Breast epithelium (tissue), 4 donors: ENCODE measurements at regions not wholly inside any gene's neighbourhood (a gene's known extent, or its start where the extent isn't known, plus 50 kb on each side); places are given as distances from the start of the nearest gene placed in this dataset.

Experiments
- DNase-seq, 2 donors: peaks; one replicate each; pipeline ENCODE4 v3.0.0-alpha.2; 2019; ENCODE audit warnings: low spot score in 2 of 2
- H3K27ac ChIP-seq, 2 donors: fragments of 200-600 bp; sonication (generic) in 1 of 2; one replicate each; pipeline ENCODE4 v1.5.1; 2016 to 2019; ENCODE audit warnings: mild to moderate bottlenecking in 1 of 2
- H3K27me3 ChIP-seq, 2 donors: fragments of 200-600 bp; sonication (generic) in 1 of 2; one replicate each; pipeline versions ENCODE4 v1.5.1 to v1.6.0; 2017 to 2019; ENCODE audit warnings: control low read depth in 1 of 2, mild to moderate bottlenecking in 1 of 2
- H3K36me3 ChIP-seq: fragments of 200-600 bp; one replicate; pipeline ENCODE4 v1.5.1; 2019
- H3K4me1 ChIP-seq, 2 donors: fragments of 200-600 bp; sonication (generic); one replicate each; pipeline ENCODE4 v1.5.1; 2016 to 2019; ENCODE audit warnings: control low read depth in 1 of 2
- H3K4me3 ChIP-seq, 3 donors: fragments of 200-600 bp; sonication (generic); 1 replicate in 2 of 3; 2 replicates in 1 of 3; pipeline ENCODE4 v1.5.1; 2016 to 2019; ENCODE audit warnings: mild to moderate bottlenecking in 3 of 3, moderate library complexity in 2 of 3
- H3K9me3 ChIP-seq, 2 donors: fragments of 200-600 bp; sonication (generic) in 1 of 2; one replicate each; pipeline ENCODE4 v1.5.1; 2016 to 2019; ENCODE audit warnings: control low read depth in 1 of 2
- POLR2A ChIP-seq: fragments of 450-650 bp; IDR thresholded peaks from one replicate; pipeline ENCODE4 v1.6.1; 2016; ENCODE audit warnings: antibody characterized with exemption, mild to moderate bottlenecking, moderate library complexity
- POLR2AphosphoS5 ChIP-seq, 3 donors: sonication (generic); formaldehyde crosslinking; IDR thresholded peaks; one replicate each; pipeline ENCODE4 v1.6.1; 2017; ENCODE audit warnings: antibody characterized with exemption in 3 of 3
- intact Hi-C: fragments of 100-400 bp; cut with DNase I; formaldehyde crosslinking; loops from one replicate; pipeline ENCODE4 v1.15.1; 2023; ENCODE audit warnings: low total_unique reads
- TF ChIP-seq, protein P1 (sequence below), 3 donors: fragments of 450-650 bp; IDR thresholded peaks; one replicate each; pipeline ENCODE4 v1.5.1; 2016 to 2017; ENCODE audit warnings: antibody characterized with exemption in 3 of 3, mild to moderate bottlenecking in 3 of 3, moderate library complexity in 3 of 3

DNA sequence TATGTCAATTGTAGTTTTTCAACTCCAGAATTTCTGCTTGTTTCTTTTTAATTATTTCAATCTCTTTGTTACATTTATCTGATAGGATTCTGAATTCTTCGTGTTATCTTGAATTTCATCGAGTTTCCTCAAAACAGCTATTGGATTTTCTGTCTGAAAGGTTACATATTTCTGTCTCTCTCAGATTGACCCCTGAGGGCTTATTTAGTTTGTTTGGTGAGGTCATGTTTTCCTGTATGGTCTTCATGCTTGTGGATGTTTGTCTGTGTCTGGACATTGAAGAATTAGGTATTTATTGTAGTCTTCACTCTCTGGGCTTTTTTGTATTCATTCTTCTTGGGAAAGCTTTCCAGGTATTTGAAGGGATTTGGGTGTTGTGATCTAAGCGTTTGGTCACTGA lies 85.6 kb downstream of the SNAPC1 start:
- peaks cover 0 to 22% of the 10 kb centered on the region in 2 donors for H3K9me3 ChIP-seq
- intact Hi-C loops, result no loop called here
- H3K4me3 ChIP-seq, result no peak overlapping the region
- TF ChIP-seq POLR2AphosphoS5 (IDR thresholded peaks at IDR 0.05) (no peak), POLR2A (no peak)
- TF ChIP-seq, protein P1, sequence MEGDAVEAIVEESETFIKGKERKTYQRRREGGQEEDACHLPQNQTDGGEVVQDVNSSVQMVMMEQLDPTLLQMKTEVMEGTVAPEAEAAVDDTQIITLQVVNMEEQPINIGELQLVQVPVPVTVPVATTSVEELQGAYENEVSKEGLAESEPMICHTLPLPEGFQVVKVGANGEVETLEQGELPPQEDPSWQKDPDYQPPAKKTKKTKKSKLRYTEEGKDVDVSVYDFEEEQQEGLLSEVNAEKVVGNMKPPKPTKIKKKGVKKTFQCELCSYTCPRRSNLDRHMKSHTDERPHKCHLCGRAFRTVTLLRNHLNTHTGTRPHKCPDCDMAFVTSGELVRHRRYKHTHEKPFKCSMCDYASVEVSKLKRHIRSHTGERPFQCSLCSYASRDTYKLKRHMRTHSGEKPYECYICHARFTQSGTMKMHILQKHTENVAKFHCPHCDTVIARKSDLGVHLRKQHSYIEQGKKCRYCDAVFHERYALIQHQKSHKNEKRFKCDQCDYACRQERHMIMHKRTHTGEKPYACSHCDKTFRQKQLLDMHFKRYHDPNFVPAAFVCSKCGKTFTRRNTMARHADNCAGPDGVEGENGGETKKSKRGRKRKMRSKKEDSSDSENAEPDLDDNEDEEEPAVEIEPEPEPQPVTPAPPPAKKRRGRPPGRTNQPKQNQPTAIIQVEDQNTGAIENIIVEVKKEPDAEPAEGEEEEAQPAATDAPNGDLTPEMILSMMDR (IDR thresholded peaks at IDR 0.05), result no peak
- no peaks in the 10 kb centered on the region for H3K4me1 ChIP-seq
- H3K36me3 ChIP-seq, result no peaks in the 10 kb centered on the region
- no peak overlapping the region for H3K27ac ChIP-seq
- H3K27me3 ChIP-seq, result no peaks in the 10 kb centered on the region
- DNase-seq, result no peak

DNA sequence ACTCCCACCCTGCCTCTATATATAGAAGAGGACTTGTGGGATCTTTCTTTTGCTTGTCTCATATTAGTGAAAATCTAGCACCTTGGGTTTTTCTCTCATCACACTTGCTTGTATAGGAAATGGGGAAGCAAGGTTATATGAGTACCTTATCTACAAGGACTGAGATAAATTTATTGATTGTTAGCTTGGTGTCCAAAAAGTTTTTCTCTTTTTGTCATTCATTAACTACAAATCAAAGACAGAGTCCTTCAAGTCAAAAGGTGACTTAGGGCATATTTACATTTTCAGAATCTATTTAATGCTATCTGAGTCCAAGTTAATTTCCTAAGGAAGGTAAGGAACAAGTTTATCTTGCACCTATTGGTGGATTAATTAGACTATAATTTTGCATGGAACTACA lies 92.7 kb downstream of the SNAPC1 start:
- Histone ChIP-seq H3K27me3 (no peaks in the 10 kb centered on the region), H3K9me3 (no peaks in the 10 kb centered on the region), H3K27ac (no peak overlapping the region), H3K4me3 (no peak overlapping the region), H3K36me3 (no peaks in the 10 kb centered on the region), H3K4me1 (no peaks in the 10 kb centered on the region)
- no peak for DNase-seq
- intact Hi-C loops, result loop anchor here (5.0 kb wide), 1 partner anchor 697 kb away; no protein-coding TSS in a partner anchor
- TF ChIP-seq POLR2A (no peak), POLR2AphosphoS5 (IDR thresholded peaks at IDR 0.05) (no peak)
- TF ChIP-seq, protein P1 (IDR thresholded peaks at IDR 0.05), result no peak

DNA sequence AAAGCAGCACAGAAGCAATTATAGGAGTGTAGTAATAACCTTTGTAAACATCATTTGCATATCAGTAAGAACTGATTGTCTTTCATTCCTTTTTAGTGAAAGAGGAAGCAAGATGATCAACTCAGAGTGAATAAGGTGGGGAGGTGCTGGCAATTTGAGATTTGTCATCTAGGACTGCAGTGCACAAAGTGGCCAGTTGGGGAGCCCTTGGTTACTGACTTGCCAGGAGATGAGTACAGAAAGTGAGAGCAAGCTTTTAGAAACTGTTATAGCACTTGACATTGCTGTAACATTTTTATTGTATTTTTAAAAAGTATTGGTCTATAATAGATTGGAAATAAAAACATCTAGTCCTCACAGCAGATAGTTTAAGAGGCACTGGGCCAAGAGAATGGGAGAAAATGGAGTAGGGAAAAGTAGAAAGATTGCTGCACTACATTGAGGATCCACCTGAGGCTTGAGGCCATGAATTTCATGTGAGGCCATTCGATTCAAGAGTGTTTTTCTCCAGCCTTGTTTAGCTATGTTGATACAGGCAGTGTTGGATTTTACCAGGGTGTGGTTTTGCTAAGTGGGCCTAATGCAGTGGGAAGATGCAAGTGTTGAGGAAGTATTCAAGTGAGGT lies 98.2 kb downstream of the SNAPC1 start:
- no peak overlapping the region for H3K4me3 ChIP-seq
- no peak overlapping the region for H3K27ac ChIP-seq
- no peaks in the 10 kb centered on the region for H3K4me1 ChIP-seq
- DNase-seq, result no peak
- intact Hi-C loops, result no loop called here
- no peaks in the 10 kb centered on the region for H3K27me3 ChIP-seq
- peaks cover 0 to 8% of the 10 kb centered on the region in 2 donors for H3K9me3 ChIP-seq
- TF ChIP-seq POLR2A (no peak), POLR2AphosphoS5 (IDR thresholded peaks at IDR 0.05) (no peak)
- TF ChIP-seq, protein P1 (IDR thresholded peaks at IDR 0.05), result peak in 1 of 3 donors; percentile 54
- H3K36me3 ChIP-seq, result no peaks in the 10 kb centered on the region

DNA sequence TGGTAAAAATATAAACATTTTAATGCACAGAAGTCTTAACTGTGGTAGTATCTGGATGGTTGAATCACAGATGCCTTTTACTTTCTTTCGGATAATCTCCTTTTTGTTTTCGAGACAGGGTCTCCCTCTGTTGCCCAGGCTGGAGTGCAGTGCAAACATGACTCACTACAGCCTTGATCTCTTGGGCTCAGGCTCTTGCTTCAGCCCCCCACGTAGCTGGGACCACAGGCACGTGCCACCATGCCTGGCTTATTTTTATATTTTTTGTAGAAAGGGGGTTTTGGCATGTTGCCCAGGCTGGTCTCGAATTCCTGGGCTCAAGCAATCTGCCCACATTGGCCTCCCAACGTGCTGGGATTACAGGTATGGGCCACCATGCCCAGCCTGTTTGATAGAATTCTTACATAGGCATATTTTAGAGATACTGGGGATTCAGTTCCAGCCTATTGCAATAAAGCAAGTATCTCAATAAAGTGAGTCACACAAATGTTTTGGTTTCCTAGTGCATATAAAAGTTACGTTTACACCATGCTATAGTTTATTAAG lies 99.2 kb downstream of the SNAPC1 start:
- DNase-seq, result no peak
- Histone ChIP-seq H3K27ac (no peak overlapping the region), H3K27me3 (no peaks in the 10 kb centered on the region), H3K9me3 (peaks cover 0 to 8% of the 10 kb centered on the region in 2 donors), H3K4me1 (no peaks in the 10 kb centered on the region), H3K36me3 (no peaks in the 10 kb centered on the region), H3K4me3 (no peak overlapping the region)
- no peak for TF ChIP-seq POLR2A
- TF ChIP-seq POLR2AphosphoS5 (IDR thresholded peaks at IDR 0.05), result no peak
- TF ChIP-seq, protein P1 (IDR thresholded peaks at IDR 0.05), result no peak
- intact Hi-C loops, result no loop called here

DNA sequence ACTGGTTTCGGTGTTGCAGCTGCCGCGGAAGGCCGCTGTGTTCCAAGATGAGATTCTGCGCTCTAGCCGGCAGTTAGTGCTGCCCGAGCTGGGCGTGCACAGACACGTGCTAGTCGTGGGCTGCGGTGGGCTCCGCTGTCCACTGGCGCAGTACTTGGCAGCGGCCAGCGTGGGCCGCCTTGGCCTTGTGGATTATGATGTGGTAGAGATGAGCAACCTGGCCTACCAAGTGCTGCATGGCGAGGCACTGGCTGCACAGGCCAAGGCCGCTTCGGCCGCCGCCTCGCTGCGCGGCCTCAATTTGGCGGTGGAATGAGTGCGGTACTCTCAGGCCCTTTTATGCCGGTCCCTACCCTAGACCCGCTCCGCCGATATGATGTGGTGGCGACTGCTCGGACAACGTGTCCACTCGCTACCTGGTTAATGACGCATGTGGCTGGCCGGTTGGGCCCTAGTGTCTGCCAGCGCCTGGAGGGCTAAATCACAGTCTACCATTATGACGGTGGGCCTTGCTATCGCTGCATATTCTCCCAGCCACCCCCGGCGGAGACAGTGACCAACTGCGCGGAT lies 102.2 kb downstream of the SNAPC1 start:
- intact Hi-C loops, result no loop called here
- Histone ChIP-seq H3K27me3 (no peaks in the 10 kb centered on the region), H3K36me3 (no peaks in the 10 kb centered on the region), H3K27ac (no peak overlapping the region), H3K4me3 (no peak overlapping the region), H3K9me3 (peaks cover 0 to 8% of the 10 kb centered on the region in 2 donors), H3K4me1 (no peaks in the 10 kb centered on the region)
- no peak for DNase-seq
- no peak for TF ChIP-seq POLR2AphosphoS5 (IDR thresholded peaks at IDR 0.05)
- TF ChIP-seq, protein P1 (IDR thresholded peaks at IDR 0.05), result no peak
- TF ChIP-seq POLR2A, result no peak
